GM23338 (cell line): ENCODE measurements at regions not wholly inside any gene's neighbourhood (a gene's known extent, or its start where the extent isn't known, plus 50 kb on each side); places are given as distances from the start of the nearest gene placed in this dataset. TPM values are rescaled to one million over a fixed set of nuclear protein-coding genes. Genes with fewer than 3 reads are reported as not detected.

Experiments used
- small RNA-seq: library from RNA; depleted of rRNA; stranded (forward); fragments of <200 nt; gene quantifications from one replicate; pipeline ENCODE3, GENCODE V24; 2014; ENCODE audit warnings: low replicate concordance

Small RNAs in the stretch of these regions (small RNA-seq; reads per million reads assigned to genes)
- gene RF00322 = not detected
- gene RNU6-649P = not detected
